GM19463 (cell line): ENCODE measurements at regions not wholly inside any gene's neighbourhood (a gene's known extent, or its start where the extent isn't known, plus 50 kb on each side); places are given as distances from the start of the nearest gene placed in this dataset.
"Not testable (repeated sequence)": the region's sequence is repeated elsewhere in the genome, so short reads cannot be mapped to it uniquely, and the experiment has no call there.

Experiments
- ATAC-seq: cut with Tn5 transposase; IDR thresholded peaks from one replicate; pipeline ENCODE4 v1.9.1; 2021; ENCODE audit warnings: mild to moderate bottlenecking, moderate library complexity; ENCODE audit not compliant: unreplicated experiment

- no peak for ATAC-seq
Measured at GRCh38 chr9:129459547-129460322, 161.2 kb downstream of the C9orf50 start.

GRCh38 chr9:129458663-129459546, 162.0 kb downstream of the C9orf50 start:
- ATAC-seq: no peak

GRCh38 chr9:129458155-129458661, 162.7 kb downstream of the C9orf50 start:
- peak; percentile 37 for ATAC-seq

GRCh38 chr9:129457325-129457779, 163.5 kb downstream of the C9orf50 start:
- ATAC-seq: no peak

- ATAC-seq: no peak
Measured at GRCh38 chr9:129456549-129457324, 164.2 kb downstream of the C9orf50 start.

- no peak for ATAC-seq
Measured at GRCh38 chr9:129455151-129455995, 165.5 kb downstream of the C9orf50 start.

GRCh38 chr9:129454467-129455067, 166.3 kb downstream of the C9orf50 start:
- ATAC-seq: no peak

- no peak for ATAC-seq
Measured at GRCh38 chr9:129453734-129454133, 167.2 kb downstream of the C9orf50 start.

GRCh38 chr9:129451669-129452068, 169.2 kb downstream of the C9orf50 start:
- no peak for ATAC-seq

- ATAC-seq: no peak
Measured at GRCh38 chr9:129451089-129451656, 169.7 kb downstream of the C9orf50 start.

- ATAC-seq: no peak
Measured at GRCh38 chr9:129449066-129449465, 171.8 kb downstream of the C9orf50 start.

- no peak for ATAC-seq
Measured at GRCh38 chr9:129446828-129447550, 173.9 kb downstream of the C9orf50 start.

GRCh38 chr9:129445794-129446306, 175.1 kb downstream of the C9orf50 start:
- no peak for ATAC-seq

- not testable (repeated sequence) for ATAC-seq
Measured at GRCh38 chr9:129443515-129444164, 177.3 kb downstream of the C9orf50 start.

GRCh38 chr9:129442803-129443511, 177.9 kb downstream of the C9orf50 start:
- no peak for ATAC-seq

GRCh38 chr9:129441852-129442251, 179.0 kb downstream of the C9orf50 start:
- ATAC-seq: no peak
